GM12878 (cell line): ENCODE measurements at regions not wholly inside any gene's neighbourhood (a gene's known extent, or its start where the extent isn't known, plus 50 kb on each side); places are given as distances from the start of the nearest gene placed in this dataset.

Experiments used
- ATAC-seq: fragments of 200-7000 bp; cut with Tn5 transposase; 3 replicates; pipeline ENCODE4 v1.9.1; 2020; ENCODE audit warnings: mild to moderate bottlenecking, moderate library complexity
- BruUV-seq: library from RNA; stranded (reverse); fragments of 400-500 nt; replicated peaks from 2 replicates; lab custom pipeline; 2021; lab: Mats Ljungman, UMichigan
- CTCF ChIA-PET: fragments of 300-600 bp; sonication (Branson Sonifier 250); formaldehyde crosslinking; extraction: SDS; loops from one replicate; lab custom pipeline; 2021; ENCODE audit warnings: inconsistent platforms; lab: Yijun Ruan, JAX
- POLR2A ChIA-PET: fragments of 350-600 bp; formaldehyde crosslinking; extraction: SDS; loops from one replicate; lab custom pipeline; 2021; ENCODE audit warnings: inconsistent platforms; lab: Charles Lee
- RAD21 ChIA-PET: fragments of 300-600 bp; sonication (Branson Sonifier 250); formaldehyde crosslinking; loops from one replicate; lab custom pipeline; 2023; ENCODE audit warnings: antibody characterized with exemption; ENCODE audit not compliant: unreplicated experiment; lab: Charles Lee
- SMC1A ChIA-PET: fragments of 300-600 bp; sonication (Branson Sonifier 250); formaldehyde crosslinking; loops from one replicate; lab custom pipeline; 2023; ENCODE audit not compliant: unreplicated experiment, uncharacterized antibody; lab: Charles Lee
- DNase-seq: peaks from one replicate; pipeline ENCODE4 v3.0.0-alpha.2; 2011; ENCODE audit warnings: low read depth, low spot score
- FAIRE-seq: peaks from 3 replicates; lab custom pipeline; 2011; peaks lifted over from hg19 to GRCh38; lab: Jason Lieb, UNC
- H2AFZ ChIP-seq: 2 replicates; pipeline ENCODE4 v1.6.0; 2011; ENCODE audit warnings: low read depth, low read length, control low read depth; ENCODE audit not compliant: control insufficient read depth
- H3K27ac ChIP-seq: 2 replicates; pipeline ENCODE4 v1.5.1; 2011; ENCODE audit warnings: control low read depth; ENCODE audit not compliant: control insufficient read depth, insufficient read depth
- H3K27me3 ChIP-seq, 2 experiments: replicated peaks in 1 of 2; 2 replicates each; pipeline versions ENCODE4 v1.6.0 to v1.6.1; 2011; ENCODE audit warnings: low read length in 1 of 2; ENCODE audit not compliant: control insufficient read depth in 2 of 2, insufficient read depth in 2 of 2
- H3K36me3 ChIP-seq, 2 experiments: 2 replicates each; pipeline ENCODE4 v1.5.1; 2011; ENCODE audit warnings: low read length in 1 of 2; ENCODE audit not compliant: control insufficient read depth in 2 of 2, insufficient read depth in 2 of 2
- H3K4me1 ChIP-seq: 2 replicates; pipeline ENCODE4 v1.6.1; 2011; ENCODE audit warnings: mild to moderate bottlenecking, low read length, moderate library complexity, mixed read lengths; ENCODE audit not compliant: control insufficient read depth, insufficient read depth
- H3K4me2 ChIP-seq: 2 replicates; pipeline ENCODE4 v1.6.0; 2011; ENCODE audit warnings: control low read depth; ENCODE audit not compliant: control insufficient read depth, insufficient read depth
- H3K4me3 ChIP-seq: fragments of 200-600 bp; sonication (generic); 2 replicates; pipeline ENCODE4 v1.5.1; 2016
- H3K79me2 ChIP-seq: 2 replicates; pipeline ENCODE4 v1.6.0; 2011; ENCODE audit warnings: low read length; ENCODE audit not compliant: control insufficient read depth, insufficient read depth
- H3K9ac ChIP-seq: 2 replicates; pipeline ENCODE4 v1.8.0; 2011; ENCODE audit warnings: low read length, control low read depth, mixed read lengths; ENCODE audit not compliant: control insufficient read depth, insufficient read depth
- H3K9me3 ChIP-seq: replicated peaks from 3 replicates; pipeline ENCODE4 v1.5.1; 2011; ENCODE audit warnings: mild to moderate bottlenecking, low read length; ENCODE audit not compliant: control insufficient read depth, insufficient read depth
- H4K20me1 ChIP-seq: 2 replicates; pipeline ENCODE4 v1.6.0; 2011; ENCODE audit not compliant: control insufficient read depth, insufficient read depth
- MYC ChIP-seq: IDR thresholded peaks from 2 replicates; pipeline ENCODE4 v1.6.1; 2011; ENCODE audit warnings: mild to moderate bottlenecking, low read length, moderate library complexity, inconsistent platforms; ENCODE audit not compliant: insufficient read depth, insufficient replicate concordance, insufficient read length, severe bottlenecking
- NRF1 ChIP-seq: conservative IDR thresholded peaks from 2 replicates; pipeline ENCODE4 v1.6.1; 2011; ENCODE audit warnings: mild to moderate bottlenecking, low read depth, low read length, improper control_type of control experiment
- SMAD1 ChIP-seq: fragments of 450-650 bp; IDR thresholded peaks from 2 replicates; pipeline ENCODE4 v1.6.1; 2018; ENCODE audit warnings: mild to moderate bottlenecking, low read depth; ENCODE audit not compliant: partially characterized antibody
- SREBF1 ChIP-seq: IDR thresholded peaks from 2 replicates; pipeline ENCODE4 v1.6.1; 2012; ENCODE audit warnings: mild to moderate bottlenecking, low read length
- ZZZ3 ChIP-seq: IDR thresholded peaks from 2 replicates; pipeline ENCODE4 v1.6.1; 2011; ENCODE audit warnings: low read depth; ENCODE audit not compliant: control insufficient read depth, insufficient read length
- WGBS: methylation state at CpG from one replicate; pipeline ENCODE4 v1.1.6; 2016; ENCODE audit warnings: low lambda C conversion rate; ENCODE audit not compliant: insufficient replicate concordance, insufficient coverage; ENCODE audit errors: missing lambda C conversion rate; 5-methylcytosine and 5-hydroxymethylcytosine counted together
- in situ Hi-C: fragments of 300-500 bp; cut with MboI; formaldehyde crosslinking; loops from 9 replicates; pipeline ENCODE4 v1.14.3; 2018; ENCODE audit warnings: mixed read lengths
- intact Hi-C: fragments of 100-400 bp; cut with micrococcal nuclease; formaldehyde crosslinking; loops from one replicate; pipeline ENCODE4 v1.14.2; 2022; ENCODE audit not compliant: unreplicated experiment
- TF ChIP-seq, protein P1 (sequence below): IDR thresholded peaks from 2 replicates; pipeline ENCODE4 v1.6.1; 2011; ENCODE audit warnings: low read depth, low read length, improper control_type of control experiment, borderline replicate concordance
- TF ChIP-seq, protein P2 (sequence below): fragments of 450-650 bp; formaldehyde crosslinking; IDR thresholded peaks from 2 replicates; pipeline ENCODE4 v1.5.0; 2022; ENCODE audit warnings: mild to moderate bottlenecking, missing genetic modification characterization

DNA sequence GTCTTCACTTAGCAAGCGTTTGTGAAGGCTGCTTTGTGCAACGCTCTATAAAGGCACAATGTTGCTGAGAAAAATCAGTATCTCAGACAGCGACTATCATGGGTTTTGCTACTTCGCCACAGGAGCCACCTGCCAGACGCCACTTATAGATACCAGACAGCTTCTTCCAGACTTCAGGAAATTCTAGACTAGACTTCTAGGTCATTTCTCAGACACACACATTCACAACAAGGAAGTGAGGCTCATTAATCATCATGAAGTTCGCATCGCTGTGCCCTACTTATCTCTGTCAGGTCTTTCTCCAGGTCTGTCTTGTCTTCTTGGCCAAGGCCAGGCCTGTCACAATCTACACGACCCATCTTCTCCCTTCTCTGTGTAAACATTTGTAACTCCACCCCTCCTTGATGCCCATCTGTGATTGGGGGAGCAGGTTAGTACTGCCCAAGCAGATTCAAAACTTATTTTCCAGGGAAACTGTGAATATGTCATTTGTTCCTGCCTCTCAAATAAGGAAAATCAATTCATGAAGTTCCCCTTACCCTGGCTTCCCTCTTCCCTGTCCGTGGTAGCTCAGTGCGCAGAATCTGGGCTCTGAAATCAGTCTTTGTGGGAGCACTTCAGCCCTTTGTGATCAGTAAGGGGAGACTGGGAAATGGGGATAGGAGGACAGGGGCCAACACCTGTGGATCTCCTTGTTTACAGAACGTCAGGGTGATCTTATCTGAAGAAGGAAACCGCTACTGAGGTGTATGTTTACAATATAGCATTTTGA lies 115.5 kb downstream of the TNFAIP3 start:
- Histone ChIP-seq H3K9me3 (no peaks in the 10 kb centered on the region; the same call in 2 of the 3 replicates), H3K36me3 (no peaks in the 10 kb centered on the region), H3K27ac (no peak overlapping the region), H4K20me1 (no peaks in the 10 kb centered on the region), H3K4me3 (no peak overlapping the region), H3K27me3 (no peaks in the 10 kb centered on the region), H3K4me1 (peaks cover 17% of the 10 kb centered on the region), H3K4me2 (no peak overlapping the region), H3K9ac (no peak overlapping the region), H3K79me2 (no peaks in the 10 kb centered on the region), H2AFZ (no peak overlapping the region; the same call in 1 of the 2 replicates)
- TF ChIP-seq MYC (no peak), SMAD1 (no peak), SREBF1 (no peak), NRF1 (no peak), ZZZ3 (no peak)
- TF ChIP-seq, protein P1, sequence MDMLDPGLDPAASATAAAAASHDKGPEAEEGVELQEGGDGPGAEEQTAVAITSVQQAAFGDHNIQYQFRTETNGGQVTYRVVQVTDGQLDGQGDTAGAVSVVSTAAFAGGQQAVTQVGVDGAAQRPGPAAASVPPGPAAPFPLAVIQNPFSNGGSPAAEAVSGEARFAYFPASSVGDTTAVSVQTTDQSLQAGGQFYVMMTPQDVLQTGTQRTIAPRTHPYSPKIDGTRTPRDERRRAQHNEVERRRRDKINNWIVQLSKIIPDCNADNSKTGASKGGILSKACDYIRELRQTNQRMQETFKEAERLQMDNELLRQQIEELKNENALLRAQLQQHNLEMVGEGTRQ: no peak
- TF ChIP-seq, protein P2, sequence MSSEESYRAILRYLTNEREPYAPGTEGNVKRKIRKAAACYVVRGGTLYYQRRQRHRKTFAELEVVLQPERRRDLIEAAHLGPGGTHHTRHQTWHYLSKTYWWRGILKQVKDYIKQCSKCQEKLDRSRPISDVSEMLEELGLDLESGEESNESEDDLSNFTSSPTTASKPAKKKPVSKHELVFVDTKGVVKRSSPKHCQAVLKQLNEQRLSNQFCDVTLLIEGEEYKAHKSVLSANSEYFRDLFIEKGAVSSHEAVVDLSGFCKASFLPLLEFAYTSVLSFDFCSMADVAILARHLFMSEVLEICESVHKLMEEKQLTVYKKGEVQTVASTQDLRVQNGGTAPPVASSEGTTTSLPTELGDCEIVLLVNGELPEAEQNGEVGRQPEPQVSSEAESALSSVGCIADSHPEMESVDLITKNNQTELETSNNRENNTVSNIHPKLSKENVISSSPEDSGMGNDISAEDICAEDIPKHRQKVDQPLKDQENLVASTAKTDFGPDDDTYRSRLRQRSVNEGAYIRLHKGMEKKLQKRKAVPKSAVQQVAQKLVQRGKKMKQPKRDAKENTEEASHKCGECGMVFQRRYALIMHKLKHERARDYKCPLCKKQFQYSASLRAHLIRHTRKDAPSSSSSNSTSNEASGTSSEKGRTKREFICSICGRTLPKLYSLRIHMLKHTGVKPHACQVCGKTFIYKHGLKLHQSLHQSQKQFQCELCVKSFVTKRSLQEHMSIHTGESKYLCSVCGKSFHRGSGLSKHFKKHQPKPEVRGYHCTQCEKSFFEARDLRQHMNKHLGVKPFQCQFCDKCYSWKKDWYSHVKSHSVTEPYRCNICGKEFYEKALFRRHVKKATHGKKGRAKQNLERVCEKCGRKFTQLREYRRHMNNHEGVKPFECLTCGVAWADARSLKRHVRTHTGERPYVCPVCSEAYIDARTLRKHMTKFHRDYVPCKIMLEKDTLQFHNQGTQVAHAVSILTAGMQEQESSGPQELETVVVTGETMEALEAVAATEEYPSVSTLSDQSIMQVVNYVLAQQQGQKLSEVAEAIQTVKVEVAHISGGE (CRISPR knock-in tag): no peak
- POLR2A ChIA-PET: no interaction called here
- RAD21 ChIA-PET: no interaction called here
- BruUV-seq: no TSS peak
- SMC1A ChIA-PET: interaction anchor here (1.3 to 1.6 kb wide), 2 partner anchors 8 to 33 kb away, joined by 3 to 8 read pairs; no protein-coding TSS in a partner anchor
- FAIRE-seq: no peak
- in situ Hi-C loops: no loop called here
- 71% methylated on average over 12 of the region's 12 CpGs for WGBS
- intact Hi-C loops: no loop called here
- no peak for DNase-seq
- CTCF ChIA-PET: interaction anchor here (1.5 to 9.5 kb wide), 3 partner anchors 21 to 278 kb away, joined by 4 to 161 read pairs (median 160); no protein-coding TSS in a partner anchor
- ATAC-seq: no peak
